ENCODE measurements at regions not wholly inside any gene's neighbourhood (a gene's known extent, or its start where the extent isn't known, plus 50 kb on each side); places are given as distances from the start of the nearest gene placed in this dataset.

DNA sequence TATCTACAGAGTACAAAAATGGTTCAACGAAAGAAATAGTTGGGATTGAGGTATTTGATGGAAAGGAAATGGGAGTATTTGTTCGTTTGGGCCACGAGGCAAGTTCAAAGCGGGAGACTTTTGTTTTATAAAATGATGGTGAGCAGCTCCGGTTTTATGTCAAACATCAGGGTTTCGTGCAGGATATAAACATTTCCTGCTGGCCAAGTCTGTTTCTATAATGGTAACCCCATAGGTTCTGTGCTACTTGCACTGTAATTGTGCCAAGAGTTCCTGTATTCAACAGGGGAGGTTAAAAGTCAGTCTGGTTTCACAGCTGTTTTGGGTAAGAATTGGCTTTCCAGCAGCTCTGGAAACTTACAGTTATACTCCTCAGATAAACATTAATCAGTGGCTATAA, 290.3 kb upstream of the NRIP1 start:
- no peak overlapping the region for H3K4me3 ChIP-seq (ENCODE audit: low read depth, low read length)
- peak; percentile 2 for DNase-seq (ENCODE audit: low read depth)
- TF ChIP-seq, protein P1, sequence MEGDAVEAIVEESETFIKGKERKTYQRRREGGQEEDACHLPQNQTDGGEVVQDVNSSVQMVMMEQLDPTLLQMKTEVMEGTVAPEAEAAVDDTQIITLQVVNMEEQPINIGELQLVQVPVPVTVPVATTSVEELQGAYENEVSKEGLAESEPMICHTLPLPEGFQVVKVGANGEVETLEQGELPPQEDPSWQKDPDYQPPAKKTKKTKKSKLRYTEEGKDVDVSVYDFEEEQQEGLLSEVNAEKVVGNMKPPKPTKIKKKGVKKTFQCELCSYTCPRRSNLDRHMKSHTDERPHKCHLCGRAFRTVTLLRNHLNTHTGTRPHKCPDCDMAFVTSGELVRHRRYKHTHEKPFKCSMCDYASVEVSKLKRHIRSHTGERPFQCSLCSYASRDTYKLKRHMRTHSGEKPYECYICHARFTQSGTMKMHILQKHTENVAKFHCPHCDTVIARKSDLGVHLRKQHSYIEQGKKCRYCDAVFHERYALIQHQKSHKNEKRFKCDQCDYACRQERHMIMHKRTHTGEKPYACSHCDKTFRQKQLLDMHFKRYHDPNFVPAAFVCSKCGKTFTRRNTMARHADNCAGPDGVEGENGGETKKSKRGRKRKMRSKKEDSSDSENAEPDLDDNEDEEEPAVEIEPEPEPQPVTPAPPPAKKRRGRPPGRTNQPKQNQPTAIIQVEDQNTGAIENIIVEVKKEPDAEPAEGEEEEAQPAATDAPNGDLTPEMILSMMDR (IDR thresholded peaks at IDR 0.05; ENCODE audit: insufficient read depth, low read depth, low read length, missing control alignments): no peak

GRCh38 chr21:15359251-15359650, 294.5 kb upstream of the NRIP1 start:
- TF ChIP-seq, protein P1 (IDR thresholded peaks at IDR 0.05; ENCODE audit: insufficient read depth, low read depth, low read length, missing control alignments): no peak
- no peak overlapping the region for H3K4me3 ChIP-seq (ENCODE audit: low read depth, low read length)
- no peak for DNase-seq (ENCODE audit: low read depth)

- H3K4me3 ChIP-seq (ENCODE audit: low read depth, low read length): no peak overlapping the region
- DNase-seq (ENCODE audit: low read depth): no peak
- TF ChIP-seq, protein P1 (IDR thresholded peaks at IDR 0.05; ENCODE audit: insufficient read depth, low read depth, low read length, missing control alignments): no peak
Measured at GRCh38 chr21:15362458-15362857, 297.7 kb upstream of the NRIP1 start.

GRCh38 chr21:15363921-15364320, 299.1 kb upstream of the NRIP1 start:
- no peak for DNase-seq (ENCODE audit: low read depth)
- TF ChIP-seq, protein P1 (IDR thresholded peaks at IDR 0.05; ENCODE audit: insufficient read depth, low read depth, low read length, missing control alignments): no peak
- no peak overlapping the region for H3K4me3 ChIP-seq (ENCODE audit: low read depth, low read length)

- no peak for DNase-seq (ENCODE audit: low read depth)
- TF ChIP-seq, protein P1 (IDR thresholded peaks at IDR 0.05; ENCODE audit: insufficient read depth, low read depth, low read length, missing control alignments): no peak
- no peak overlapping the region for H3K4me3 ChIP-seq (ENCODE audit: low read depth, low read length)
Measured at GRCh38 chr21:15365751-15366392, 301.1 kb upstream of the NRIP1 start.

- no peak for DNase-seq (ENCODE audit: low read depth)
- TF ChIP-seq, protein P1 (IDR thresholded peaks at IDR 0.05; ENCODE audit: insufficient read depth, low read depth, low read length, missing control alignments): no peak
- H3K4me3 ChIP-seq (ENCODE audit: low read depth, low read length): no peak overlapping the region
Measured at GRCh38 chr21:15366555-15366954, 301.8 kb upstream of the NRIP1 start.

DNA sequence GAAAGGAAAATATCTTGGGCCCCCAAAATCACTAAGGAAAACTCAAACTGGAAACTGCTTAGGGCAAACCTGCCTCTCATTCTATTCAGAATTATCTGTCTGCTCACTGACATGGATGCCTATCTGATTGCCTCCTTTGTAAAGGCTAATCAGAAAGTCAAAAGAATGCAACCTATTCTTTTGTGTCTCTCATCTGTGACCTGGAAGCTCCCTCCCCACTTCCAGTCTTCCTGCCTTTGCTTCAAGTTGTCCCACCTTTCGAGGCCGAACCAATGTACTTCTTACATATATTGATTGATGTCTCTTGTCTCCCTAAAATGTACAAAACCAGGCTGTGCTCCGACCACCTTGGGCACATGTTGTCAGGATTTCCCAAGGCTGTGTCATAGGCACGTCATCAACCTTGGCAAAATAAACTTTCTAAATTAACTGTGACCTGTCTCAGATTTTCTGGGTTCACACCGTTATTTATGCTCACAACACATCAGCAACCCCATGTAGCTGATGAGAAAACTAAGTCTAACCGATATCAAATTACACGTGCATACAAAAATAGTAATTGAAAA, 302.3 kb upstream of the NRIP1 start:
- TF ChIP-seq, protein P1 (IDR thresholded peaks at IDR 0.05; ENCODE audit: insufficient read depth, low read depth, low read length, missing control alignments): no peak
- no peak overlapping the region for H3K4me3 ChIP-seq (ENCODE audit: low read depth, low read length)
- DNase-seq (ENCODE audit: low read depth): no peak

Data from GM12865 (cell line).